OCI-LY1 (cell line): ENCODE measurements at regions not wholly inside any gene's neighbourhood (a gene's known extent, or its start where the extent isn't known, plus 50 kb on each side); places are given as distances from the start of the nearest gene placed in this dataset.

Experiments
- H2AFZ ChIP-seq: fragments of 200-600 bp; sonication (generic), shearing (Covaris generic); 2 replicates; pipeline ENCODE4 v1.6.0; 2014; ENCODE audit warnings: antibody characterized with exemption, mild to moderate bottlenecking, low read length
- H3F3A ChIP-seq: fragments of 200-600 bp; sonication (generic), shearing (Covaris generic); 2 replicates; pipeline ENCODE4 v1.6.0; 2014; ENCODE audit warnings: mild to moderate bottlenecking, antibody characterized with exemption, low read length, moderate library complexity; ENCODE audit not compliant: insufficient read depth
- H3K27ac ChIP-seq: fragments of 200-600 bp; sonication (generic); 2 replicates; pipeline ENCODE4 v1.5.1; 2014; ENCODE audit warnings: low read length, mixed run types, mild to moderate bottlenecking, low read depth; ENCODE audit not compliant: poor library complexity, severe bottlenecking
- H3K27me3 ChIP-seq: fragments of 200-600 bp; sonication (generic); 2 replicates; pipeline ENCODE4 v1.6.0; 2014; ENCODE audit warnings: antibody characterized with exemption, mild to moderate bottlenecking, low read length, moderate library complexity; ENCODE audit not compliant: insufficient read depth
- H3K36me3 ChIP-seq: fragments of 200-600 bp; sonication (generic); 2 replicates; pipeline ENCODE4 v1.6.1; 2014; ENCODE audit warnings: mild to moderate bottlenecking, antibody characterized with exemption, low read length, moderate library complexity, mixed read lengths; ENCODE audit not compliant: insufficient read depth
- H3K4me1 ChIP-seq: fragments of 200-600 bp; sonication (generic); 2 replicates; pipeline ENCODE4 v1.5.1; 2014; ENCODE audit warnings: mild to moderate bottlenecking, low read length, moderate library complexity; ENCODE audit not compliant: insufficient read depth, severe bottlenecking
- H3K4me2 ChIP-seq: fragments of 200-600 bp; sonication (generic), shearing (Covaris generic); 2 replicates; pipeline ENCODE4 v1.6.1; 2014; ENCODE audit warnings: low read length
- H3K4me3 ChIP-seq: fragments of 200-600 bp; sonication (generic); 2 replicates; pipeline ENCODE4 v1.5.1; 2014; ENCODE audit warnings: low read length, low read depth, mild to moderate bottlenecking, mixed read lengths; ENCODE audit not compliant: poor library complexity, severe bottlenecking
- H3K79me2 ChIP-seq: fragments of 200-600 bp; shearing (Covaris generic); 2 replicates; pipeline ENCODE4 v1.6.1; 2016; ENCODE audit warnings: mixed run types, low read length, mixed read lengths; ENCODE audit not compliant: insufficient read depth
- H3K9ac ChIP-seq: fragments of 200-600 bp; sonication (generic), shearing (Covaris generic); 2 replicates; pipeline ENCODE4 v1.6.1; 2014; ENCODE audit warnings: mild to moderate bottlenecking, low read length, mixed read lengths
- H3K9me2 ChIP-seq: fragments of 200-600 bp; sonication (generic), shearing (Covaris generic); 2 replicates; pipeline ENCODE4 v1.6.1; 2014; ENCODE audit warnings: low read depth, mild to moderate bottlenecking, low read length, mixed read lengths
- H3K9me3 ChIP-seq: fragments of 200-600 bp; shearing (Covaris generic); 2 replicates; pipeline ENCODE4 v1.6.1; 2014; ENCODE audit warnings: low read length, mixed read lengths
- H4K20me1 ChIP-seq: fragments of 200-600 bp; sonication (generic), shearing (Covaris generic); 2 replicates; pipeline ENCODE4 v1.6.0; 2016; ENCODE audit warnings: mild to moderate bottlenecking, low read length; ENCODE audit not compliant: insufficient read depth
- CTCF ChIP-seq: fragments of 200-600 bp; sonication (generic), shearing (Covaris generic); IDR thresholded peaks from 2 replicates; pipeline ENCODE4 v1.5.1; 2017; ENCODE audit warnings: mild to moderate bottlenecking, antibody characterized with exemption, low read length, moderate library complexity, mixed read lengths
- EZH2 ChIP-seq: fragments of 200-600 bp; sonication (generic), shearing (Covaris generic); IDR thresholded peaks from 2 replicates; pipeline ENCODE4 v1.8.0; 2017; ENCODE audit warnings: borderline replicate concordance, mixed run types, mild to moderate bottlenecking, antibody characterized with exemption, low read length, moderate library complexity, mixed read lengths

GRCh38 chr7:46080595-46081159, 159.6 kb upstream of the IGFBP3 start:
- H3K9me3 ChIP-seq: no peaks in the 10 kb centered on the region
- no peak overlapping the region for H3K4me3 ChIP-seq
- no peak overlapping the region for H2AFZ ChIP-seq
- H3K9ac ChIP-seq: no peak overlapping the region
- no peaks in the 10 kb centered on the region for H3K79me2 ChIP-seq
- no peaks in the 10 kb centered on the region for H3K36me3 ChIP-seq
- no peaks in the 10 kb centered on the region for H3K27me3 ChIP-seq
- H3K4me1 ChIP-seq: no peaks in the 10 kb centered on the region
- no peak overlapping the region for H3K27ac ChIP-seq
- no peaks in the 10 kb centered on the region for H4K20me1 ChIP-seq
- H3F3A ChIP-seq: no peaks in the 10 kb centered on the region
- TF ChIP-seq EZH2 (no peak), CTCF (no peak)
- no peaks in the 10 kb centered on the region for H3K9me2 ChIP-seq
- H3K4me2 ChIP-seq: no peak overlapping the region

DNA sequence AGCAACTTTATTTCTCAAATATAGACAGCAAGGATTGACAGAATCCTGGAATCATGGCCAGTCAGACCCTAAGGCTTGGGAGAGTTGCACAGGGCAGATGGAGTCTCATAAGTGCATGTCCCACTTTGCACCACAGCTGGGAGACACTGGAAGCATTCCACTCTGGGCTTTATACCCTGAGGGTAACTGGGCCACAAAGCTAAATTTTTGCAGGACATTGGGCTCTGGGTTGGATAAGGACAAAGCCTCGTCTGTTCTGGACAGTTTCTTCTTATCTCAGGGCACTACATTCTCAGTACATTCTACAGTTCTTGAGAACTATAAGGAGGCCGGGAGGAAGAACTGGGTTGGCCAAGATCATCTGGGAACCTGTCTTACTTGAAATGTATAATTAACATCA, 158.3 kb upstream of the IGFBP3 start:
- H3K79me2 ChIP-seq: no peaks in the 10 kb centered on the region
- H2AFZ ChIP-seq: no peak overlapping the region
- TF ChIP-seq CTCF (no peak), EZH2 (no peak)

DNA sequence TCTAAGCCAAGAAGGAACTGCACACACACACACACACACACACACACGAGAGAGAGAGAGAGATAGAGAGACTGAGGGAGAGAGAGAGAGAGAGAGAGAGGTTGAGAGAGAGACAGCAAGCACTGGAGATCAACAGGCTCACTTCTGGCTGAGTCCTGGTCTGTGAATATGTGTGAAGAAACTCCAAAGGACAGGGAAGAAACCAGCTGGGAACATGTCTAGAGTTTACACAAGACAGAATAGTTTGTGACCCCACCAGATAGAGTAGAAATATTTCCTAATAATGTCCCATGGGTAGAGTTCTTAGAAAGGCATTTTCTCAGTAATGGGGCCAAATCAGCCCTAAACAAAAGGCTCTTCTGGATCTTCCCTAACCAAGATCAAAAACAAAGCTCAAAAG, 155.5 kb upstream of the IGFBP3 start:
- Histone ChIP-seq H2AFZ (no peak overlapping the region), H3F3A (no peaks in the 10 kb centered on the region), H4K20me1 (no peaks in the 10 kb centered on the region), H3K27me3 (no peaks in the 10 kb centered on the region), H3K9me3 (no peaks in the 10 kb centered on the region), H3K9ac (no peak overlapping the region), H3K4me3 (no peak overlapping the region), H3K27ac (no peak overlapping the region), H3K4me1 (no peaks in the 10 kb centered on the region), H3K79me2 (no peaks in the 10 kb centered on the region), H3K4me2 (no peak overlapping the region), H3K9me2 (no peaks in the 10 kb centered on the region), H3K36me3 (no peaks in the 10 kb centered on the region)
- no peak for TF ChIP-seq CTCF
- no peak for TF ChIP-seq EZH2

More for the DNA sequence above, 158.3 kb upstream of the IGFBP3 start:
- Histone ChIP-seq H4K20me1 (no peaks in the 10 kb centered on the region), H3F3A (no peaks in the 10 kb centered on the region), H3K4me2 (no peak overlapping the region), H3K9me2 (no peaks in the 10 kb centered on the region), H3K36me3 (no peaks in the 10 kb centered on the region), H3K4me3 (no peak overlapping the region), H3K4me1 (no peaks in the 10 kb centered on the region), H3K27ac (no peak overlapping the region), H3K9me3 (no peaks in the 10 kb centered on the region), H3K9ac (no peak overlapping the region), H3K27me3 (no peaks in the 10 kb centered on the region)
